GM12891 (cell line): ENCODE measurements at regions not wholly inside any gene's neighbourhood (a gene's known extent, or its start where the extent isn't known, plus 50 kb on each side); places are given as distances from the start of the nearest gene placed in this dataset.

Experiments used
- PAX5 ChIP-seq: IDR thresholded peaks from 2 replicates; pipeline ENCODE4 v1.6.1; 2011; ENCODE audit warnings: low read length, moderate library complexity, mild to moderate bottlenecking; ENCODE audit not compliant: insufficient read depth, severe bottlenecking
- POLR2A ChIP-seq: IDR thresholded peaks from 2 replicates; pipeline ENCODE4 v1.6.1; 2011; ENCODE audit warnings: low read depth, low read length, control low read depth
- POLR2AphosphoS5 ChIP-seq: IDR thresholded peaks from 2 replicates; pipeline ENCODE4 v1.6.1; 2011; ENCODE audit warnings: low read depth, low read length, control low read depth
- POU2F2 ChIP-seq: IDR thresholded peaks from 2 replicates; pipeline ENCODE4 v1.6.1; 2011; ENCODE audit warnings: low read depth, mild to moderate bottlenecking, control low read depth, low read length, moderate library complexity
- TAF1 ChIP-seq: IDR thresholded peaks from 2 replicates; pipeline ENCODE4 v1.6.1; 2011; ENCODE audit warnings: low read depth, low read length, control low read depth

DNA sequence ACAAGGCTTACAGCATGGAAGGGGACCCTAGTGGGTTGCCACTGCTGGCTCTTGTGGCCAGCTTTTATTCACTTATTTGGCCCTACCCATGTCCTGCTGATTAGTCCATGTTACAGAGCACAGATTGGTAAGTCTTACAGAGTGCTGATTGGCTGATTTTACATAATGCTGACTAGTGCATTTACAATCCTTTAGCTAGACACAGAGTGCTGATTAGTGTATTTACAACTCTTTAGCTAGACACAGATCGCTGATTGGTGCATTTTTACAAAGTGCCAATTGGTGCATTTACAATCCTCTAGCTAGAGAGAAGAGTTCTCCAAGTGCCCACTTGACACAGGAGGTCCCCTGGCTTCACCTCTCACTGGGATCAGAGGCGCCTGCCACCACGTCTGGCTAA, 485.0 kb upstream of the TSPY4 start:
- TF ChIP-seq TAF1 (no peak), POLR2AphosphoS5 (no peak), POU2F2 (no peak), POLR2A (no peak), PAX5 (no peak)
